SK-N-SH treated with all-trans-retinoic acid at 6 μM for 48 hours (cell line): ENCODE measurements at regions not wholly inside any gene's neighbourhood (a gene's known extent, or its start where the extent isn't known, plus 50 kb on each side); places are given as distances from the start of the nearest gene placed in this dataset.

Experiments used
- ATAC-seq: fragments of 200-7000 bp; cut with Tn5 transposase; 3 replicates; pipeline ENCODE4 v1.9.1; 2020; ENCODE audit warnings: mild to moderate bottlenecking, moderate library complexity
- ARNTL ChIP-seq: fragments of 450-650 bp; formaldehyde crosslinking; IDR thresholded peaks from 2 replicates; pipeline ENCODE4 v1.5.0; 2020; ENCODE audit warnings: low read depth, mild to moderate bottlenecking, moderate library complexity, borderline replicate concordance
- BACH2 ChIP-seq: fragments of 250-450 bp; sonication (Bioruptor Pico); IDR thresholded peaks from 2 replicates; pipeline ENCODE4 v1.9.0; 2021; ENCODE audit warnings: mild to moderate bottlenecking, borderline replicate concordance
- CREB5 ChIP-seq: fragments of 250-450 bp; sonication (Bioruptor Pico); IDR thresholded peaks from 2 replicates; pipeline ENCODE4 v1.5.1; 2020; ENCODE audit warnings: low read depth, mild to moderate bottlenecking, moderate library complexity
- CSDC2 ChIP-seq: fragments of 250-450 bp; sonication (Bioruptor Pico); IDR thresholded peaks from 2 replicates; pipeline ENCODE4 v1.5.0; 2020; ENCODE audit warnings: mild to moderate bottlenecking, moderate library complexity
- CSRNP3 ChIP-seq: fragments of 250-450 bp; sonication (Bioruptor Pico); IDR thresholded peaks from 2 replicates; pipeline ENCODE4 v1.5.1; 2021; ENCODE audit warnings: mild to moderate bottlenecking, moderate library complexity
- ESRRG ChIP-seq: fragments of 250-450 bp; sonication (Bioruptor Pico); IDR thresholded peaks from 2 replicates; pipeline ENCODE4 v1.6.1; 2021; ENCODE audit warnings: mild to moderate bottlenecking
- GLIS3 ChIP-seq: fragments of 250-450 bp; sonication (Bioruptor Pico); IDR thresholded peaks from 2 replicates; pipeline ENCODE4 v1.5.0; 2020; ENCODE audit warnings: mild to moderate bottlenecking, moderate library complexity
- ISL1 ChIP-seq: fragments of 250-450 bp; sonication (Bioruptor Pico); IDR thresholded peaks from 2 replicates; pipeline ENCODE4 v2.1.2; 2022; ENCODE audit warnings: mild to moderate bottlenecking, moderate library complexity
- PATZ1 ChIP-seq: fragments of 250-450 bp; sonication (Bioruptor Pico); IDR thresholded peaks from 2 replicates; pipeline ENCODE4 v1.8.0; 2020; ENCODE audit warnings: mild to moderate bottlenecking, moderate library complexity, borderline replicate concordance
- PPARA ChIP-seq: fragments of 250-450 bp; sonication (Bioruptor Pico); IDR thresholded peaks from 2 replicates; pipeline ENCODE4 v1.5.0; 2020; ENCODE audit warnings: mild to moderate bottlenecking, borderline replicate concordance
- RARB ChIP-seq: fragments of 250-450 bp; sonication (Bioruptor Pico); IDR thresholded peaks from 2 replicates; pipeline ENCODE4 v1.8.0; 2021; ENCODE audit warnings: mild to moderate bottlenecking, moderate library complexity
- SNAI2 ChIP-seq: fragments of 250-450 bp; sonication (Bioruptor Pico); IDR thresholded peaks from 2 replicates; pipeline ENCODE4 v1.5.0; 2020; ENCODE audit warnings: mild to moderate bottlenecking, moderate library complexity
- TCF4 ChIP-seq: fragments of 250-450 bp; sonication (Bioruptor Pico); IDR thresholded peaks from 2 replicates; pipeline ENCODE4 v1.8.0; 2021; ENCODE audit warnings: mild to moderate bottlenecking, moderate library complexity, borderline replicate concordance
- TOX ChIP-seq: fragments of 250-450 bp; sonication (Bioruptor Pico); IDR thresholded peaks from 2 replicates; pipeline ENCODE4 v1.8.0; 2021; ENCODE audit warnings: mild to moderate bottlenecking, moderate library complexity, borderline replicate concordance
- TSHZ2 ChIP-seq: fragments of 250-450 bp; sonication (Bioruptor Pico); IDR thresholded peaks from 2 replicates; pipeline ENCODE4 v1.5.0; 2020; ENCODE audit warnings: mild to moderate bottlenecking, moderate library complexity
- ZC3H10 ChIP-seq: fragments of 250-450 bp; sonication (Bioruptor Pico); IDR thresholded peaks from 2 replicates; pipeline ENCODE4 v1.5.1; 2021; ENCODE audit warnings: mild to moderate bottlenecking, moderate library complexity
- ZFP3 ChIP-seq: fragments of 250-450 bp; sonication (Bioruptor Pico); IDR thresholded peaks from 2 replicates; pipeline ENCODE4 v1.5.0; 2020; ENCODE audit warnings: mild to moderate bottlenecking, moderate library complexity
- ZFP30 ChIP-seq: fragments of 450-650 bp; formaldehyde crosslinking; IDR thresholded peaks from 2 replicates; pipeline ENCODE4 v1.5.0; 2022; ENCODE audit warnings: mild to moderate bottlenecking, moderate library complexity
- ZNF70 ChIP-seq: fragments of 450-650 bp; formaldehyde crosslinking; IDR thresholded peaks from 2 replicates; pipeline ENCODE4 v1.5.0; 2020; ENCODE audit warnings: mild to moderate bottlenecking, moderate library complexity
- ZNF8 ChIP-seq: fragments of 450-650 bp; formaldehyde crosslinking; IDR thresholded peaks from 2 replicates; pipeline ENCODE4 v1.5.0; 2020; ENCODE audit warnings: mild to moderate bottlenecking, moderate library complexity

GRCh38 chrX:25181775-25182174 lies 166.0 kb upstream of the ARX start (continued):
- TF ChIP-seq PATZ1 (CRISPR knock-in tag) (no peak), ISL1 (no peak), ZNF8 (CRISPR knock-in tag) (no peak), PPARA (CRISPR knock-in tag) (no peak)

GRCh38 chrX:25180242-25180641 lies 164.5 kb upstream of the ARX start:
- no peak for TF ChIP-seq ZNF70 (CRISPR knock-in tag)
- no peak for TF ChIP-seq ZNF8 (CRISPR knock-in tag)
- no peak for TF ChIP-seq ESRRG (CRISPR knock-in tag)
- no peak for TF ChIP-seq CSDC2 (CRISPR knock-in tag)
- TF ChIP-seq RARB (CRISPR knock-in tag), result no peak
- TF ChIP-seq TCF4 (CRISPR knock-in tag), result no peak
- no peak for TF ChIP-seq CSRNP3 (CRISPR knock-in tag)
- TF ChIP-seq PPARA (CRISPR knock-in tag), result no peak
- TF ChIP-seq GLIS3, result no peak
- no peak for TF ChIP-seq CREB5
- no peak for ATAC-seq

- TF ChIP-seq PPARA (CRISPR knock-in tag) (no peak), GLIS3 (no peak)
- TF ChIP-seq, all 23 proteins: peak for 0
- no peak for ATAC-seq
Measured at GRCh38 chrX:25178555-25178954, 162.8 kb upstream of the ARX start.

- no peak for TF ChIP-seq CSRNP3 (CRISPR knock-in tag)
- TF ChIP-seq TCF4 (CRISPR knock-in tag), result no peak
- no peak for TF ChIP-seq BACH2 (CRISPR knock-in tag)
- no peak for TF ChIP-seq CREB5
- no peak for TF ChIP-seq ISL1
- no peak for TF ChIP-seq ESRRG (CRISPR knock-in tag)
- TF ChIP-seq ZNF70 (CRISPR knock-in tag), result no peak
- no peak for TF ChIP-seq ZC3H10
- TF ChIP-seq, all 23 proteins: peak for 0
- ATAC-seq, result no peak
Measured at GRCh38 chrX:25175743-25176142, 160.0 kb upstream of the ARX start.

- no peak for TF ChIP-seq CSDC2 (CRISPR knock-in tag)
- TF ChIP-seq TCF4 (CRISPR knock-in tag), result no peak
- no peak for TF ChIP-seq ESRRG (CRISPR knock-in tag)
- no peak for TF ChIP-seq ISL1
- no peak for TF ChIP-seq ZNF70 (CRISPR knock-in tag)
- TF ChIP-seq SNAI2 (CRISPR knock-in tag), result no peak
- TF ChIP-seq TOX (CRISPR knock-in tag), result no peak
- TF ChIP-seq ZC3H10, result no peak
- no peak for TF ChIP-seq CREB5
- no peak for TF ChIP-seq ZFP30
- no peak for TF ChIP-seq ZFP3 (CRISPR knock-in tag)
- TF ChIP-seq TSHZ2, result no peak
- TF ChIP-seq RARB (CRISPR knock-in tag), result no peak
- no peak for TF ChIP-seq ARNTL
- no peak for TF ChIP-seq PATZ1 (CRISPR knock-in tag)
- no peak for TF ChIP-seq ZNF8 (CRISPR knock-in tag)
- TF ChIP-seq, all 23 proteins: peak for 0
- no peak for ATAC-seq
Measured at GRCh38 chrX:25175171-25175570, 159.4 kb upstream of the ARX start.
